DND-41 (cell line): ENCODE measurements at regions not wholly inside any gene's neighbourhood (a gene's known extent, or its start where the extent isn't known, plus 50 kb on each side); places are given as distances from the start of the nearest gene placed in this dataset.

Experiments
- ATAC-seq: fragments of 200-7000 bp; cut with Tn5 transposase; 3 replicates; pipeline ENCODE4 v1.9.1; 2021; ENCODE audit warnings: low read depth; ENCODE audit not compliant: insufficient read depth
- DNase-seq: peaks from one replicate; pipeline ENCODE4 v3.0.0-alpha.2; 2020
- H2AFZ ChIP-seq: 2 replicates; pipeline ENCODE4 v1.6.0; 2012; ENCODE audit warnings: low read depth, low read length
- H3K27ac ChIP-seq: 2 replicates; pipeline ENCODE4 v1.5.1; 2012; ENCODE audit warnings: low read length, inconsistent platforms
- H3K27me3 ChIP-seq: fragments of 200-600 bp; sonication (generic); 2 replicates; pipeline ENCODE4 v1.6.0; 2012; ENCODE audit warnings: low read length, mild to moderate bottlenecking, inconsistent platforms; ENCODE audit not compliant: insufficient read depth, poor library complexity
- H3K36me3 ChIP-seq: 2 replicates; pipeline ENCODE4 v1.5.1; 2012; ENCODE audit warnings: low read length, inconsistent platforms; ENCODE audit not compliant: insufficient read depth
- H3K4me1 ChIP-seq: 2 replicates; pipeline ENCODE4 v1.5.1; 2012; ENCODE audit warnings: mild to moderate bottlenecking, low read length; ENCODE audit not compliant: insufficient read depth
- H3K4me2 ChIP-seq: 2 replicates; pipeline ENCODE4 v1.6.0; 2012; ENCODE audit warnings: mild to moderate bottlenecking, moderate library complexity, low read length, inconsistent platforms; ENCODE audit not compliant: insufficient read depth
- H3K4me3 ChIP-seq, 2 experiments: fragments of 200-600 bp in 1 of 2; shearing (Covaris generic) in 1 of 2; 2 replicates each; pipeline ENCODE4 v1.5.1; 2012 to 2016; ENCODE audit warnings: inconsistent platforms in 2 of 2, low read length in 2 of 2, mild to moderate bottlenecking in 2 of 2, low read depth in 1 of 2, moderate library complexity in 1 of 2
- H3K79me2 ChIP-seq: 2 replicates; pipeline ENCODE4 v1.6.0; 2012; ENCODE audit warnings: low read length, inconsistent platforms; ENCODE audit not compliant: insufficient read depth
- H3K9ac ChIP-seq: 2 replicates; pipeline ENCODE4 v1.6.0; 2012; ENCODE audit warnings: low read depth, mild to moderate bottlenecking, inconsistent platforms, low read length, moderate library complexity
- H3K9me3 ChIP-seq: 2 replicates; pipeline ENCODE4 v1.5.1; 2012; ENCODE audit warnings: low read length, moderate library complexity, mild to moderate bottlenecking, inconsistent platforms; ENCODE audit not compliant: insufficient read depth, severe bottlenecking
- H4K20me1 ChIP-seq: 2 replicates; pipeline ENCODE4 v1.6.0; 2012; ENCODE audit warnings: low read length; ENCODE audit not compliant: insufficient read depth
- EZH2 ChIP-seq: IDR thresholded peaks from 3 replicates; pipeline ENCODE4 v1.6.1; 2012; ENCODE audit warnings: borderline replicate concordance, low read depth, mild to moderate bottlenecking, moderate library complexity, low read length, inconsistent platforms; ENCODE audit not compliant: severe bottlenecking
- TF ChIP-seq, protein P1 (sequence below): IDR thresholded peaks from 2 replicates; pipeline ENCODE4 v1.5.1; 2012; ENCODE audit warnings: borderline replicate concordance, low read length, moderate library complexity, mild to moderate bottlenecking; ENCODE audit not compliant: poor library complexity, severe bottlenecking; ENCODE audit errors: extremely low read depth

DNA sequence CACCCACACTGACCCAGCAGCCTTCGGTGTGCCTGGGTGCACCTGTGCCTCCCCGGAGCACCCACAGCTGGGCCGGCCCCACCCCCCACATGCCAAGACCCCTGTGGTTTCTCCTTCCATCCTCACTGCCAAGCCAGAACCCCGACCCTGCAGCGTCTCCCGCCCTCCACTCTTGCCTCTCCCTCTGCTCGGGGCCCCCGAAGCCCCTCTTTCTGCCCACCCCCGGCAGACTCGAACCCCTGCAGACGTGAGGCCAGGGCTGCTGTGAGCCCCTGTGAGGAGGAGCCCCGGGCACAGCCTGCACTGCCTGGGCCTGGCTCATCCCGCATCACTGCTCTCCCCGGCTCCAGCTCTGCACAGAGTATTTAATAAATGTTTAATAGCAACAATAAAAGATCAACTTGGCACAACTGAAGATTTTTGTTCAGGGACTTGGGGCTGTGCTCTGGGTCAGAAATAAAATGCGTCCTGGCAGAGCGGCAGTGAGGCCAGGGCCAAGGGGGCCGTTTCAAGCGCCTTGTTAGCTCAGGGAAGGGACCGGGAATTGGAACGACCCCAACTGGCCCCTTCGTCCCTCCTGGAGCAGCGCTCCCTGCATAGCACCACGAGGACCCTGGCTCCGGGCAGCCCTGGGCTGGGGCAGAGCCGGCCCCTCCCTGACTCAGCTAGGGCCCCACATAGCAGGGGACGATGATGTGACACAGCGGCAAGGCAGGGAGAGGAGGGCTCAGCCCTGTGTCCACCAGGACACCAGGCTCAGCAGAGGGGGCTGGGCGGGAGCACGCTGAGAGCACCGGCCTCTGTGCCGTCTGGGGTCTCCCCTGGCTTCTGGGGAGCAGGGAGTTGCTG lies 520.8 kb downstream of the BRD1 start:
- no peak for TF ChIP-seq EZH2
- TF ChIP-seq, protein P1, sequence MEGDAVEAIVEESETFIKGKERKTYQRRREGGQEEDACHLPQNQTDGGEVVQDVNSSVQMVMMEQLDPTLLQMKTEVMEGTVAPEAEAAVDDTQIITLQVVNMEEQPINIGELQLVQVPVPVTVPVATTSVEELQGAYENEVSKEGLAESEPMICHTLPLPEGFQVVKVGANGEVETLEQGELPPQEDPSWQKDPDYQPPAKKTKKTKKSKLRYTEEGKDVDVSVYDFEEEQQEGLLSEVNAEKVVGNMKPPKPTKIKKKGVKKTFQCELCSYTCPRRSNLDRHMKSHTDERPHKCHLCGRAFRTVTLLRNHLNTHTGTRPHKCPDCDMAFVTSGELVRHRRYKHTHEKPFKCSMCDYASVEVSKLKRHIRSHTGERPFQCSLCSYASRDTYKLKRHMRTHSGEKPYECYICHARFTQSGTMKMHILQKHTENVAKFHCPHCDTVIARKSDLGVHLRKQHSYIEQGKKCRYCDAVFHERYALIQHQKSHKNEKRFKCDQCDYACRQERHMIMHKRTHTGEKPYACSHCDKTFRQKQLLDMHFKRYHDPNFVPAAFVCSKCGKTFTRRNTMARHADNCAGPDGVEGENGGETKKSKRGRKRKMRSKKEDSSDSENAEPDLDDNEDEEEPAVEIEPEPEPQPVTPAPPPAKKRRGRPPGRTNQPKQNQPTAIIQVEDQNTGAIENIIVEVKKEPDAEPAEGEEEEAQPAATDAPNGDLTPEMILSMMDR, result no peak
- no peak overlapping the region for H3K4me3 ChIP-seq
- no peak overlapping the region for H3K9ac ChIP-seq
- H3K9me3 ChIP-seq, result no peaks in the 10 kb centered on the region
- H3K27me3 ChIP-seq, result no peaks in the 10 kb centered on the region
- H4K20me1 ChIP-seq, result peaks cover 7% of the 10 kb centered on the region
- H3K79me2 ChIP-seq, result no peaks in the 10 kb centered on the region
- no peaks in the 10 kb centered on the region for H3K4me1 ChIP-seq
- H3K36me3 ChIP-seq, result no peaks in the 10 kb centered on the region
- no peak overlapping the region for H2AFZ ChIP-seq
- DNase-seq, result no peak
- no peak for ATAC-seq
- H3K27ac ChIP-seq, result no peak overlapping the region
- no peak overlapping the region for H3K4me2 ChIP-seq

DNA sequence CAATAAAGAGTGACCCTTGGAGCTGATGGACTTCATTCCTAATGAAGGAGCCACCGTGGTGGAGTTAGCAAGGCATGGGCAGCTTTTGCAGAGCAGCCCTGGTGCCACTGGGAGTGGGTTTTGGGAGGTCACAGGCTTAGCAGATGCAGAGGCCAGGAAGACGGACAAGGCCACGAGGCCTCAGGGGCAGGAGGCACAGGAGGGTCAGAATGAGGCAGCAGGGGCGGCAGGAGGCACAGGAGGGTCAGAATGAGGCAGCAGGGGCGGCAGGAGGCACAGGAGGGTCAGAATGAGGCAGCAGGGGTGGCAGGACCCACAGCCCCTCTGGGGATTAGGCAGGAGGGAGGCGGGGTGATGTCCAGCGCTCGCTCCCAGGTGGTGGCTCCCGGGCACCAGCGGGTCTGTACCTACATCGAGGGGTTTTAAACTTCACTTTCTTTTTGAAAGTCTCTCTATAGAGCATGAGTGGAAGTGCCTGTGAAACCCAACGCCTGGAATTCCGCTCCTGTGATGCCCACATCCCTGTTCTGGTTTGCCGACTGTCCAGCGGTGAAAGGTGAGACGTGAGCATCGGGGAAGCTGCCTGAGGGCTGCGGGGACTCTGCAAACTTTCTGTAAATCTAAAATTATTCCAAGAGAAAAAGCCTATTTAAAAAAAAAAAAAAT lies 521.6 kb downstream of the BRD1 start:
- no peak overlapping the region for H3K9ac ChIP-seq
- H3K36me3 ChIP-seq, result no peaks in the 10 kb centered on the region
- H3K27me3 ChIP-seq, result no peaks in the 10 kb centered on the region
- no peaks in the 10 kb centered on the region for H3K9me3 ChIP-seq
- DNase-seq (no peak), ATAC-seq (no peak)
- no peaks in the 10 kb centered on the region for H3K79me2 ChIP-seq
- no peaks in the 10 kb centered on the region for H3K4me1 ChIP-seq
- peaks cover 7% of the 10 kb centered on the region for H4K20me1 ChIP-seq
- H3K4me2 ChIP-seq, result no peak overlapping the region
- H3K27ac ChIP-seq, result no peak overlapping the region
- H2AFZ ChIP-seq, result no peak overlapping the region
- H3K4me3 ChIP-seq, result no peak overlapping the region
- no peak for TF ChIP-seq EZH2
- TF ChIP-seq, protein P1, result no peak

DNA sequence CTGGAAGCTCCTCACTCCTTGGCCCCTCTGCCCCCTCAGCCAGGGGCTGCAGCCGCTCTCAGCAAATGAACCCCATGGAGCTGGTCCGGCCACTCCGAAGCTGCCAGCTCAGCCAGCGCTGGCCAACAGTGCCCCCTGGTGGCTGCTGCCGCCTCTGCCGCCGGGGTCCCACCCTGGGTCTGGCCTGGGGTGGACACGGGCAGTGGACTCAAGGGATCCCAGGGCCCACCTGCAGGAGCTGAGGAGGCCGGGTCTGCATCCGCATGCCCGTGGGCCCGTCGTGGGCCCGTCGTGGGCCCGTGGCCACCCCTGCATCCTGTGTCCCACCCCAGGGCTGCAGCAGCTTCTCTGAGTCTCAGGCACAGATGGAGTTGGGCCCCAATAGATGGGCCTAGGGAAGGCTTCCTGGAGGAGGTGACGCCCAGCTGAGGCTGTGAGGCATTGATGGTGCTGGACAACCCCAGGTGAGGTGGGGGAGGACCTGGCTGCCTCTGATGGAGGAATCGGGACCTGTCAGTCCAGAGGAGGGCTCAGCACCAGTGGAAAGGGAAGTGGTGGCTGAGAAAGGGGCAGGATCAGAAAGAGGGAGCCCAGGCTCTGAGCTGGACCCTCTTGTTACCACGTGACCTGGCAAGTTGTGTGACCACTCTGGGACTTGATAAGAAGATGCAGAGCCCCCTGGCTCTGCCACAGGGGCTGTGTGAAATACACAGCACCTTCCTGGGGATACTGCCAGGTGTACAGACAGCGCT lies 522.3 kb downstream of the BRD1 start:
- Histone ChIP-seq H3K27ac (no peak overlapping the region), H3K36me3 (no peaks in the 10 kb centered on the region), H3K79me2 (no peaks in the 10 kb centered on the region), H3K4me1 (no peaks in the 10 kb centered on the region), H3K4me3 (no peak overlapping the region), H3K9ac (no peak overlapping the region), H2AFZ (no peak overlapping the region), H3K4me2 (no peak overlapping the region), H3K27me3 (no peaks in the 10 kb centered on the region), H3K9me3 (no peaks in the 10 kb centered on the region), H4K20me1 (peaks cover 7% of the 10 kb centered on the region)
- ATAC-seq (peak; percentile 78), DNase-seq (peak; percentile 53)
- TF ChIP-seq, protein P1, result peak; percentile 95
- TF ChIP-seq EZH2, result no peak
